GM23338 (cell line): ENCODE measurements at regions not wholly inside any gene's neighbourhood (a gene's known extent, or its start where the extent isn't known, plus 50 kb on each side); places are given as distances from the start of the nearest gene placed in this dataset.

Source experiments
- ATAC-seq: fragments of 200-7000 bp; cut with Tn5 transposase; 3 replicates; pipeline ENCODE4 v1.9.1; 2020
- DNase-seq: peaks from one replicate; pipeline ENCODE4 v3.0.0-alpha.2; 2015; ENCODE audit warnings: low spot score
- H2AFZ ChIP-seq: fragments of 200-600 bp; sonication (generic); 2 replicates; pipeline ENCODE4 v1.8.0; 2016; ENCODE audit warnings: antibody characterized with exemption, mild to moderate bottlenecking, moderate library complexity
- H3F3A ChIP-seq: fragments of 200-600 bp; sonication (generic); replicated peaks from 2 replicates; pipeline ENCODE4 v1.8.0; 2017; ENCODE audit warnings: antibody characterized with exemption, mixed run types, low read depth
- H3K27ac ChIP-seq: fragments of 200-600 bp; sonication (generic); 2 replicates; pipeline ENCODE4 v1.6.1; 2016; ENCODE audit warnings: low read depth
- H3K27me3 ChIP-seq: fragments of 200-600 bp; sonication (generic); 2 replicates; pipeline ENCODE4 v1.8.0; 2016; ENCODE audit warnings: mild to moderate bottlenecking, mixed run types, moderate library complexity; ENCODE audit not compliant: insufficient read depth
- H3K36me3 ChIP-seq: fragments of 200-600 bp; sonication (generic); 2 replicates; pipeline ENCODE4 v1.8.0; 2016; ENCODE audit warnings: mild to moderate bottlenecking; ENCODE audit not compliant: insufficient read depth
- H3K4me1 ChIP-seq: fragments of 200-600 bp; sonication (generic); 2 replicates; pipeline ENCODE4 v1.8.0; 2016; ENCODE audit warnings: mild to moderate bottlenecking, moderate library complexity; ENCODE audit not compliant: insufficient read depth
- H3K4me2 ChIP-seq: fragments of 200-600 bp; sonication (generic); 2 replicates; pipeline ENCODE4 v1.7.1; 2017; ENCODE audit warnings: mixed run types
- H3K4me3 ChIP-seq: fragments of 200-600 bp; sonication (generic); 2 replicates; pipeline ENCODE4 v1.6.1; 2016; ENCODE audit warnings: mixed run types
- H3K79me2 ChIP-seq: fragments of 200-600 bp; sonication (generic); replicated peaks from 2 replicates; pipeline ENCODE4 v1.8.0; 2017; ENCODE audit warnings: mild to moderate bottlenecking; ENCODE audit not compliant: insufficient read depth
- H3K9me2 ChIP-seq: fragments of 200-600 bp; sonication (generic); 2 replicates; pipeline ENCODE4 v1.8.0; 2017; ENCODE audit not compliant: insufficient read depth
- H4K20me1 ChIP-seq: fragments of 200-600 bp; sonication (generic); replicated peaks from 2 replicates; pipeline ENCODE4 v1.8.0; 2017; ENCODE audit warnings: mild to moderate bottlenecking; ENCODE audit not compliant: insufficient read depth
- H3K27ac Mint-ChIP-seq: 2 replicates; pipeline ENCODE4 v1.8.0; 2020; ENCODE audit warnings: inconsistent platforms, mild to moderate bottlenecking, moderate library complexity, mixed read lengths
- H3K27me3 Mint-ChIP-seq: 3 replicates; pipeline ENCODE4 v1.8.0; 2022; ENCODE audit warnings: low read depth, mild to moderate bottlenecking, moderate library complexity, mixed read lengths, inconsistent platforms; ENCODE audit not compliant: insufficient read depth, poor library complexity
- H3K36me3 Mint-ChIP-seq: 3 replicates; pipeline ENCODE4 v1.8.0; 2021; ENCODE audit warnings: low read depth, mild to moderate bottlenecking, inconsistent platforms, moderate library complexity, mixed read lengths
- H3K4me1 Mint-ChIP-seq: 3 replicates; pipeline ENCODE4 v1.8.0; 2020; ENCODE audit warnings: mild to moderate bottlenecking, inconsistent platforms, mixed read lengths
- H3K4me3 Mint-ChIP-seq: 3 replicates; pipeline ENCODE4 v1.8.0; 2021; ENCODE audit warnings: moderate library complexity, mild to moderate bottlenecking, inconsistent platforms, mixed read lengths
- H3K9me3 Mint-ChIP-seq: 3 replicates; pipeline ENCODE4 v1.8.0; 2020; ENCODE audit warnings: moderate library complexity, mild to moderate bottlenecking, inconsistent platforms, mixed read lengths
- CREB1 ChIP-seq: fragments of 250-450 bp; sonication (Bioruptor Pico); IDR thresholded peaks from 2 replicates; pipeline ENCODE4 v1.5.0; 2020; ENCODE audit warnings: low read depth, mild to moderate bottlenecking, moderate library complexity
- CTCF ChIP-seq, 2 experiments: fragments of 200-600 bp in 1 of 2; sonication (generic) in 1 of 2; conservative IDR thresholded peaks; 2 replicates each; pipeline versions ENCODE4 v1.5.1 to v1.6.1; 2016 to 2017; ENCODE audit warnings: antibody characterized with exemption in 2 of 2, low read depth in 2 of 2, mild to moderate bottlenecking in 2 of 2, moderate library complexity in 1 of 2
- ETS1 ChIP-seq: IDR thresholded peaks from 2 replicates; pipeline ENCODE4 v1.6.1; 2016; ENCODE audit warnings: antibody characterized with exemption
- EZH2 ChIP-seq: fragments of 200-600 bp; sonication (generic); IDR thresholded peaks from one replicate; pipeline ENCODE4 v1.8.0; 2017; ENCODE audit warnings: antibody characterized with exemption, mild to moderate bottlenecking, low read depth; ENCODE audit not compliant: unreplicated experiment
- EZH2phosphoT487 ChIP-seq: fragments of 200-600 bp; sonication (generic); IDR thresholded peaks from one replicate; pipeline ENCODE4 v1.8.1; 2018; ENCODE audit warnings: antibody characterized with exemption; ENCODE audit not compliant: unreplicated experiment
- JUNB ChIP-seq: IDR thresholded peaks from one replicate; pipeline ENCODE4 v1.6.1; 2016; ENCODE audit warnings: antibody characterized with exemption; ENCODE audit not compliant: unreplicated experiment
- NANOG ChIP-seq: IDR thresholded peaks from 2 replicates; pipeline ENCODE4 v1.6.1; 2016; ENCODE audit warnings: antibody characterized with exemption, borderline replicate concordance
- POLR2AphosphoS5 ChIP-seq: IDR thresholded peaks from 2 replicates; pipeline ENCODE4 v1.6.1; 2016; ENCODE audit warnings: antibody characterized with exemption, low read depth
- REST ChIP-seq: IDR thresholded peaks from one replicate; pipeline ENCODE4 v1.6.1; 2018; ENCODE audit warnings: antibody characterized with exemption; ENCODE audit not compliant: unreplicated experiment
- STAT1 ChIP-seq: IDR thresholded peaks from one replicate; pipeline ENCODE4 v1.6.1; 2016; ENCODE audit warnings: antibody characterized with exemption; ENCODE audit not compliant: unreplicated experiment
- ZNF114 ChIP-seq: fragments of 250-450 bp; sonication (Bioruptor Pico); IDR thresholded peaks from 2 replicates; pipeline ENCODE4 v1.5.0; 2020; ENCODE audit warnings: mild to moderate bottlenecking, moderate library complexity
- ZNF331 ChIP-seq: fragments of 250-450 bp; sonication (Bioruptor Pico); IDR thresholded peaks from 2 replicates; pipeline ENCODE4 v1.5.0; 2020; ENCODE audit warnings: low read depth, mild to moderate bottlenecking, moderate library complexity
- ZNF462 ChIP-seq: fragments of 250-450 bp; sonication (Bioruptor Pico); IDR thresholded peaks from 2 replicates; pipeline ENCODE4 v1.5.0; 2020; ENCODE audit warnings: mild to moderate bottlenecking, moderate library complexity

GRCh38 chr3:23653647-23654525 lies 151.9 kb upstream of the UBE2E1 start:
- Histone ChIP-seq H3K79me2 (no peaks in the 10 kb centered on the region), H2AFZ (no peak overlapping the region), H3F3A (no peaks in the 10 kb centered on the region), H3K9me2 (0 out of 2 replicates have a peak, but pooled peaks cover 7% of the 10 kb centered on the region), H3K4me3 (no peak overlapping the region), H3K4me2 (no peak overlapping the region), H3K27me3 (no peaks in the 10 kb centered on the region), H3K36me3 (no peaks in the 10 kb centered on the region; the same call in 1 of the 2 replicates), H3K4me1 (peaks cover 22% of the 10 kb centered on the region), H3K27ac (no peak overlapping the region), H4K20me1 (no peaks in the 10 kb centered on the region)
- H3K9me3 Mint-ChIP-seq = peaks cover 10% of the 10 kb centered on the region
- H3K27me3 Mint-ChIP-seq = peaks cover 2% of the 10 kb centered on the region
- peaks cover 8% of the 10 kb centered on the region; the same call in 2 of the 3 replicates for H3K36me3 Mint-ChIP-seq
- no peak overlapping the region for H3K27ac Mint-ChIP-seq
- peaks cover 23% of the 10 kb centered on the region for H3K4me1 Mint-ChIP-seq
- TF ChIP-seq ETS1 (no peak), ZNF331 (CRISPR knock-in tag) (no peak), EZH2phosphoT487 (no peak), NANOG (no peak), JUNB (no peak), STAT1 (no peak), ZNF462 (no peak), CREB1 (CRISPR knock-in tag) (no peak), REST (no peak), CTCF (conservative IDR thresholded peaks at IDR 0.05; ENCODE audit: low read depth in 2 of 2) (no peak), POLR2AphosphoS5 (no peak), EZH2 (no peak), ZNF114 (CRISPR knock-in tag) (no peak)
- no peak for ATAC-seq
- no peak for DNase-seq
- H3K4me3 Mint-ChIP-seq = no peak overlapping the region
